Cardiac muscle cell (in vitro differentiated cells and primary cell): ENCODE measurements at regions not wholly inside any gene's neighbourhood (a gene's known extent, or its start where the extent isn't known, plus 50 kb on each side); places are given as distances from the start of the nearest gene placed in this dataset.

Experiments used
- DNase-seq, 2 donors: peaks; one replicate each; pipeline versions ENCODE4 v3.0.0 to v3.0.0-alpha.2; 2010 to 2017; ENCODE audit warnings: low read depth in 1 of 2, low spot score in 1 of 2
- H3K27ac ChIP-seq: fragments of 200-600 bp; sonication (generic); 2 replicates; pipeline ENCODE4 v1.5.1; 2016
- H3K27me3 ChIP-seq: fragments of 200-600 bp; sonication (generic); 2 replicates; pipeline ENCODE4 v1.6.0; 2016; ENCODE audit warnings: control low read depth
- H3K36me3 ChIP-seq: fragments of 200-600 bp; sonication (generic); 2 replicates; pipeline ENCODE4 v1.5.1; 2016; ENCODE audit warnings: control low read depth
- H3K4me1 ChIP-seq: fragments of 200-600 bp; sonication (generic); 2 replicates; pipeline ENCODE4 v1.8.1; 2017; ENCODE audit warnings: low read depth, mild to moderate bottlenecking, mixed run types
- H3K4me3 ChIP-seq: fragments of 200-600 bp; sonication (generic); 2 replicates; pipeline ENCODE4 v1.5.1; 2016; ENCODE audit warnings: mild to moderate bottlenecking
- H3K9me3 ChIP-seq: fragments of 200-600 bp; sonication (generic); 2 replicates; pipeline ENCODE4 v1.5.1; 2017; ENCODE audit warnings: low read depth, mild to moderate bottlenecking, control low read depth
- TF ChIP-seq, protein P1 (sequence below): IDR thresholded peaks from 2 replicates; pipeline ENCODE4 v1.5.1; 2012; ENCODE audit warnings: low read depth, mild to moderate bottlenecking, low read length

DNA sequence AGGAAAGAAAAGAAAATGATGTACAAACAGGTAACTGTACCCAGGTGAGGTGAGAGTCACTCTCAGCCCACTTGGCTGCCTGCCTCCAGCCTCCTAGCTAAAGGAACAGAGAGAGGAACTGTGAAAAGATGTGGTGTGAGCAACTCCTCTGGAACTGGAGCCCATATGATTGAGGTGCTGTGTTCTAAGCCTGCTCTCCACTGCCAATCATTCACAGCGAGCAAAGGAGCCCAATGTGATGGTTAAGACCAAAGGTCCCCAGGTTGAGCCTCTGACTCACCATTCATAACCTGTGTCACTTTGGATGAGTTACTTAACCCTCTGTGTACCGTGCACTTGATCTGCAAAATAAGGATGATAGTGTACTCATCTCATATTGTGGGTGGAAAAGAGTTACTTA is 868.1 kb upstream of the AUTS2 start:
- Histone ChIP-seq H3K27me3 (peaks cover 33% of the 10 kb centered on the region), H3K9me3 (no peaks in the 10 kb centered on the region), H3K4me3 (no peak overlapping the region), H3K4me1 (no peaks in the 10 kb centered on the region), H3K27ac (no peak overlapping the region), H3K36me3 (no peaks in the 10 kb centered on the region)
- TF ChIP-seq, protein P1, sequence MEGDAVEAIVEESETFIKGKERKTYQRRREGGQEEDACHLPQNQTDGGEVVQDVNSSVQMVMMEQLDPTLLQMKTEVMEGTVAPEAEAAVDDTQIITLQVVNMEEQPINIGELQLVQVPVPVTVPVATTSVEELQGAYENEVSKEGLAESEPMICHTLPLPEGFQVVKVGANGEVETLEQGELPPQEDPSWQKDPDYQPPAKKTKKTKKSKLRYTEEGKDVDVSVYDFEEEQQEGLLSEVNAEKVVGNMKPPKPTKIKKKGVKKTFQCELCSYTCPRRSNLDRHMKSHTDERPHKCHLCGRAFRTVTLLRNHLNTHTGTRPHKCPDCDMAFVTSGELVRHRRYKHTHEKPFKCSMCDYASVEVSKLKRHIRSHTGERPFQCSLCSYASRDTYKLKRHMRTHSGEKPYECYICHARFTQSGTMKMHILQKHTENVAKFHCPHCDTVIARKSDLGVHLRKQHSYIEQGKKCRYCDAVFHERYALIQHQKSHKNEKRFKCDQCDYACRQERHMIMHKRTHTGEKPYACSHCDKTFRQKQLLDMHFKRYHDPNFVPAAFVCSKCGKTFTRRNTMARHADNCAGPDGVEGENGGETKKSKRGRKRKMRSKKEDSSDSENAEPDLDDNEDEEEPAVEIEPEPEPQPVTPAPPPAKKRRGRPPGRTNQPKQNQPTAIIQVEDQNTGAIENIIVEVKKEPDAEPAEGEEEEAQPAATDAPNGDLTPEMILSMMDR = no peak
- no peak for DNase-seq

DNA sequence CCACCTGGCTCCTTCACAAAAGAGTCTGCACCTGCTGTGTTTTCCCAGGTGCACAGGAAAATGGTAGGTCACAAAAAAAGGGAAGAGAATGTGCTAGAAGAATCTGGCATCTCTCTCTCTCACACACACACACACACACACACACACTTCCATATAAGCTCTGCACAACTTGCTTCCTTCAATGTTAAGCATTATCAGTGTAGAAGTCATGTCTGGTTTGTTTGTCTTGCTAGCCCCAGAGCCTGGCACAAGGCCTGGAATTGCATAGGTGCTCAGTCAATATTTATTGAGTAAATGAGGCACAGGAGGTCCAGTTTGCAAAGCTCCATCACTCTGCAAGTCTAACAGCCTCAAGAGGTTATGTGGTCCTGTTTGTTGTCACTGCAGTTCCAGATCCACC is 867.3 kb upstream of the AUTS2 start:
- no peaks in the 10 kb centered on the region for H3K36me3 ChIP-seq
- H3K27me3 ChIP-seq = peaks cover 34% of the 10 kb centered on the region
- H3K4me1 ChIP-seq = no peaks in the 10 kb centered on the region
- H3K9me3 ChIP-seq = no peaks in the 10 kb centered on the region
- TF ChIP-seq, protein P1 = no peak
- H3K27ac ChIP-seq = no peak overlapping the region
- H3K4me3 ChIP-seq = no peak overlapping the region
- no peak for DNase-seq

GRCh38 chr7:68733219-68734153 is 864.8 kb upstream of the AUTS2 start:
- Histone ChIP-seq H3K4me1 (no peaks in the 10 kb centered on the region), H3K27me3 (peaks cover 18% of the 10 kb centered on the region), H3K27ac (no peak overlapping the region), H3K9me3 (no peaks in the 10 kb centered on the region), H3K36me3 (no peaks in the 10 kb centered on the region), H3K4me3 (no peak overlapping the region)
- DNase-seq = peak in 1 of 2 donors; percentile 39
- TF ChIP-seq, protein P1 = no peak

DNA sequence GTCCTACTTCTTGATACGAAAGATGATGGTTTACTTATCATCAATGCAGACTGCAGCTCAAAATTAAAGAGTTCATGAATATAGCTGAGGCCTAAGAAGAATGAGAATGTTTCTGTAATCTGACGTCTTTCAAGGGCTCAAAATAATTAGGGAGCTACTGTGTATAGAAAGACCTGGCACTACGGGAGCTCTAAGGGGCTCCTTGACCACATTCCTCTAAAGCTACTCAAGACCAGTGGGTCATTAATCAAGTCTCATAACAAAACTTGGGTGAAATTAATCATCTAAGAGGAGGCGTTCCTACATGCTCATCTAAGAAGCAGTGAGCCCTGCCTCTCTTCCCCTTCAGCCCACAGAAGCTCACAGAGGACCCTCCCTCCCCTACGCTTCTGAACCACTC is 863.8 kb upstream of the AUTS2 start:
- H3K36me3 ChIP-seq = no peaks in the 10 kb centered on the region
- DNase-seq = no peak
- H3K27me3 ChIP-seq = peaks cover 24% of the 10 kb centered on the region
- no peaks in the 10 kb centered on the region for H3K9me3 ChIP-seq
- TF ChIP-seq, protein P1 = no peak
- no peaks in the 10 kb centered on the region for H3K4me1 ChIP-seq
- H3K4me3 ChIP-seq = no peak overlapping the region
- H3K27ac ChIP-seq = no peak overlapping the region

DNA sequence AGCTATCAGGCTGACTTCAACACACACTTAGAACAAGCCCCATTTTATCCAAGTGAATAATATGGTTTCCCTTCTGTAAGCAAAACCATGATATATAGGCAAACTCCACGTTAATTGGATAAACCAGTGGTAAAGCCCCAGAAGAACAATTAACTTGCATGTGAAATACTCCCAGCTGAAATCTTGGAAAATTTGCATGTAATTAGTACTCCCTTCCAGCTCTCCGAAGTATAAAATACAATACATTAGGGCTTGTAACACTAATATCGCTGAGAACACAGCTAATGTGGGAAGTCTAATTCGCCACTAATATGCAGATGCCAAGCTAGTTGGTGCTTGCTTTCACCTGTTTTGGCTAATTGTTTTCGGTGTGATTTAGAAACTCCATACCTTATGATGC is 859.0 kb upstream of the AUTS2 start:
- TF ChIP-seq, protein P1 = no peak
- H3K4me1 ChIP-seq = no peaks in the 10 kb centered on the region
- no peak overlapping the region for H3K4me3 ChIP-seq
- H3K27me3 ChIP-seq = peaks cover 15% of the 10 kb centered on the region
- H3K9me3 ChIP-seq = no peaks in the 10 kb centered on the region
- no peak for DNase-seq
- no peaks in the 10 kb centered on the region for H3K36me3 ChIP-seq
- H3K27ac ChIP-seq = no peak overlapping the region
